ENCODE measurements at regions not wholly inside any gene's neighbourhood (a gene's known extent, or its start where the extent isn't known, plus 50 kb on each side); places are given as distances from the start of the nearest gene placed in this dataset.

DNA sequence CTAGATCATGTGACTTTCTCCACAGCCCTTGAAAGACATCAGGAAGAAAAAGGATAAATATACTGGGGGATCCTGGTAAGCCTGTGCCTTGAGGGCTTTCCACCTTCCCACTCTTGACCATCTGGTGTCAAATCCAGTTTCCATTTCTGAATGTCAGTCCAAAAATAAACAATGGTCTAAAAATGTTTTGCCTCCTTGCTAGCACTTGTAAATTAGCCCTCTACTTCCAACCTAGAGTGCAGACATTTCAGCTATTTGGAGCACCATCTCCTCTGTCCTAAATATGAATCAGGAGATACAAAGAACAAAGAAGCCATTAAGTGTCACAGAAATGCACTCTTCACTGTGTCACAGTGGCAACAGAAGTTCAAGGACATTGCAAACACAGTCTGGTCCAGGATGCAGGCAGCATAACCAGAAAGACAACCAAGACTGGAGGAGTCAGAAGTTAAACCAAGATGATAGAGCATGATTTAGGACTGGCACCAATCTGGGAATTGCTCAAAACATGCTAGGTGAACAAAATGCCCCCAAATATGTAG, 88.1 kb downstream of the CCDC34 start:
- FAIRE-seq (no peak), DNase-seq (ENCODE audit: insufficient read length, low spot score) (no peak)

GRCh38 chr11:27266125-27266524, 96.9 kb downstream of the CCDC34 start:
- no peak for FAIRE-seq
- TF ChIP-seq PAX5 (IDR thresholded peaks at IDR 0.05; ENCODE audit: insufficient read depth, low read length, severe bottlenecking) (no peak), TAF1 (IDR thresholded peaks at IDR 0.05; ENCODE audit: low read depth, low read length) (no peak), POLR2A (IDR thresholded peaks at IDR 0.05; ENCODE audit: low read depth, low read length) (no peak), POU2F2 (IDR thresholded peaks at IDR 0.05; ENCODE audit: low read depth, low read length) (no peak), POLR2AphosphoS5 (IDR thresholded peaks at IDR 0.05; ENCODE audit: low read depth, low read length) (no peak), SPI1 (IDR thresholded peaks at IDR 0.05; ENCODE audit: low read depth, low read length) (no peak)
- DNase-seq (ENCODE audit: insufficient read length, low spot score) = no peak

More for the DNA sequence above, 88.1 kb downstream of the CCDC34 start:
- no peak for TF ChIP-seq POLR2A (IDR thresholded peaks at IDR 0.05; ENCODE audit: low read depth, low read length)
- TF ChIP-seq PAX5 (IDR thresholded peaks at IDR 0.05; ENCODE audit: insufficient read depth, low read length, severe bottlenecking) = no peak
- TF ChIP-seq POU2F2 (IDR thresholded peaks at IDR 0.05; ENCODE audit: low read depth, low read length) = no peak
- no peak for TF ChIP-seq SPI1 (IDR thresholded peaks at IDR 0.05; ENCODE audit: low read depth, low read length)
- no peak for TF ChIP-seq TAF1 (IDR thresholded peaks at IDR 0.05; ENCODE audit: low read depth, low read length)
- TF ChIP-seq POLR2AphosphoS5 (IDR thresholded peaks at IDR 0.05; ENCODE audit: low read depth, low read length) = no peak

- TF ChIP-seq TAF1 (IDR thresholded peaks at IDR 0.05; ENCODE audit: low read depth, low read length) (no peak), POLR2AphosphoS5 (IDR thresholded peaks at IDR 0.05; ENCODE audit: low read depth, low read length) (no peak), POU2F2 (IDR thresholded peaks at IDR 0.05; ENCODE audit: low read depth, low read length) (no peak), SPI1 (IDR thresholded peaks at IDR 0.05; ENCODE audit: low read depth, low read length) (no peak), PAX5 (IDR thresholded peaks at IDR 0.05; ENCODE audit: insufficient read depth, low read length, severe bottlenecking) (no peak), POLR2A (IDR thresholded peaks at IDR 0.05; ENCODE audit: low read depth, low read length) (no peak)
- DNase-seq (ENCODE audit: insufficient read length, low spot score) (no peak), FAIRE-seq (no peak)
These were observed 99.0 kb downstream of the CCDC34 start for GRCh38 chr11:27263986-27264385.

GRCh38 chr11:27263046-27263445, 100.0 kb downstream of the CCDC34 start:
- no peak for FAIRE-seq

DNA sequence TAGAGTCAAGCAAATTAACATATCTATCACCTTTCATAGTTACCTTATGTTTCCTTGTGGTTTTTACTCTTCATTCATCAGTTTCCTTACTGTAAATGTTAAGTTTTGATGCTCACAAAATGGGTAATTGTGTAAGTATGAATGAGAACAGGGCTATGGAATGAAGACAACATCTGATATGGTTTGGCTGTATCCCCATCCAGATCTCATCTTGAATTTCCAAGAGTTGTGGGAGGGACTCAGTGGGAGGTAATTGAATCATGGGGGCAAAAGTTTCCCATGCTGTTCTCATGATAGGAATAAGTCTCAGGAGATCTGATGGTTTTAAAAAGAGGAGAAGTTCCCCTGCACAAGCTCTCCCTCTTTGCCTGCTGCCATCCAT, 107.6 kb downstream of the CCDC34 start:
- FAIRE-seq (no peak), DNase-seq (ENCODE audit: insufficient read length, low spot score) (no peak)
- TF ChIP-seq SPI1 (IDR thresholded peaks at IDR 0.05; ENCODE audit: low read depth, low read length) = no peak
- no peak for TF ChIP-seq TAF1 (IDR thresholded peaks at IDR 0.05; ENCODE audit: low read depth, low read length)
- no peak for TF ChIP-seq POU2F2 (IDR thresholded peaks at IDR 0.05; ENCODE audit: low read depth, low read length)
- no peak for TF ChIP-seq PAX5 (IDR thresholded peaks at IDR 0.05; ENCODE audit: insufficient read depth, low read length, severe bottlenecking)
- no peak for TF ChIP-seq POLR2AphosphoS5 (IDR thresholded peaks at IDR 0.05; ENCODE audit: low read depth, low read length)
- TF ChIP-seq POLR2A (IDR thresholded peaks at IDR 0.05; ENCODE audit: low read depth, low read length) = no peak

More at GRCh38 chr11:27263046-27263445, 100.0 kb downstream of the CCDC34 start:
- DNase-seq (ENCODE audit: insufficient read length, low spot score) = no peak
- no peak for TF ChIP-seq POLR2A (IDR thresholded peaks at IDR 0.05; ENCODE audit: low read depth, low read length)
- no peak for TF ChIP-seq POU2F2 (IDR thresholded peaks at IDR 0.05; ENCODE audit: low read depth, low read length)
- TF ChIP-seq TAF1 (IDR thresholded peaks at IDR 0.05; ENCODE audit: low read depth, low read length) = no peak
- TF ChIP-seq POLR2AphosphoS5 (IDR thresholded peaks at IDR 0.05; ENCODE audit: low read depth, low read length) = no peak
- TF ChIP-seq SPI1 (IDR thresholded peaks at IDR 0.05; ENCODE audit: low read depth, low read length) = no peak
- no peak for TF ChIP-seq PAX5 (IDR thresholded peaks at IDR 0.05; ENCODE audit: insufficient read depth, low read length, severe bottlenecking)

DNA sequence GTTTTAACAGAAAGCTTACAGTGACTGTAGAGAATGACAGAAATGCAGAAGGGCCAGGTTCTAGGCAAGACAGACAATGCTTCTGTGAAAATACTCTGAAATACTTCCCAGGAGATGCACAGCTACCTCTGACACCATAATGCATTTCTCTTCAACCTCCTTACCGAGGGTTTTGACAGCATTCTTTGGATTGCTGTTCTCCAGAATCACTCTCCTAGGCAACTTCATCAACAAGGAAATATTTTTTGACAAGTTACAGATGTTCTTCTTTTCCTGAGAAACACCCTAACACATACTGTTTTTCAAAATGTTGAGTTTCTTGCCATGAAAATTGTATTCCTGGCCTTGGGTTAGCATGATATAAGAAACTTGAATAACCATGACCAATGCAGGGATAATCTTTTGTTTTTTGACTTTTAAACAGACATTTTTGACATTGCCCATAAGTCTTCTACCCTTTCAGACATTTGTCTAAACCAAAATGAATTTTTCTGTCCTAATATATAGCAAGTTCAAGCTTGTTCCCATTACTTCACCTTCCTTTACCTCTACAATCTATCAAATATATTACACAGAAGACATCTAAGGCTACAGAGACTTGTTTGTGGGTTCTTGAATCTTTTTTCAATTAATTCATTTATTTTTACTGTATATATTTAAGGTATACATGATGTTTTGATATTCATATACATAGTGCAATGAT, 108.1 kb downstream of the CCDC34 start:
- TF ChIP-seq SPI1 (IDR thresholded peaks at IDR 0.05; ENCODE audit: low read depth, low read length) (no peak), POU2F2 (IDR thresholded peaks at IDR 0.05; ENCODE audit: low read depth, low read length) (no peak), TAF1 (IDR thresholded peaks at IDR 0.05; ENCODE audit: low read depth, low read length) (no peak), POLR2A (IDR thresholded peaks at IDR 0.05; ENCODE audit: low read depth, low read length) (no peak), POLR2AphosphoS5 (IDR thresholded peaks at IDR 0.05; ENCODE audit: low read depth, low read length) (no peak), PAX5 (IDR thresholded peaks at IDR 0.05; ENCODE audit: insufficient read depth, low read length, severe bottlenecking) (no peak)
- DNase-seq (ENCODE audit: insufficient read length, low spot score) (no peak), FAIRE-seq (no peak)

GRCh38 chr11:27253224-27253623, 109.8 kb downstream of the CCDC34 start:
- no peak for TF ChIP-seq SPI1 (IDR thresholded peaks at IDR 0.05; ENCODE audit: low read depth, low read length)
- TF ChIP-seq TAF1 (IDR thresholded peaks at IDR 0.05; ENCODE audit: low read depth, low read length) = no peak
- TF ChIP-seq POU2F2 (IDR thresholded peaks at IDR 0.05; ENCODE audit: low read depth, low read length) = no peak
- TF ChIP-seq POLR2AphosphoS5 (IDR thresholded peaks at IDR 0.05; ENCODE audit: low read depth, low read length) = no peak
- TF ChIP-seq PAX5 (IDR thresholded peaks at IDR 0.05; ENCODE audit: insufficient read depth, low read length, severe bottlenecking) = no peak
- TF ChIP-seq POLR2A (IDR thresholded peaks at IDR 0.05; ENCODE audit: low read depth, low read length) = no peak
- FAIRE-seq = no peak
- no peak for DNase-seq (ENCODE audit: insufficient read length, low spot score)

DNA sequence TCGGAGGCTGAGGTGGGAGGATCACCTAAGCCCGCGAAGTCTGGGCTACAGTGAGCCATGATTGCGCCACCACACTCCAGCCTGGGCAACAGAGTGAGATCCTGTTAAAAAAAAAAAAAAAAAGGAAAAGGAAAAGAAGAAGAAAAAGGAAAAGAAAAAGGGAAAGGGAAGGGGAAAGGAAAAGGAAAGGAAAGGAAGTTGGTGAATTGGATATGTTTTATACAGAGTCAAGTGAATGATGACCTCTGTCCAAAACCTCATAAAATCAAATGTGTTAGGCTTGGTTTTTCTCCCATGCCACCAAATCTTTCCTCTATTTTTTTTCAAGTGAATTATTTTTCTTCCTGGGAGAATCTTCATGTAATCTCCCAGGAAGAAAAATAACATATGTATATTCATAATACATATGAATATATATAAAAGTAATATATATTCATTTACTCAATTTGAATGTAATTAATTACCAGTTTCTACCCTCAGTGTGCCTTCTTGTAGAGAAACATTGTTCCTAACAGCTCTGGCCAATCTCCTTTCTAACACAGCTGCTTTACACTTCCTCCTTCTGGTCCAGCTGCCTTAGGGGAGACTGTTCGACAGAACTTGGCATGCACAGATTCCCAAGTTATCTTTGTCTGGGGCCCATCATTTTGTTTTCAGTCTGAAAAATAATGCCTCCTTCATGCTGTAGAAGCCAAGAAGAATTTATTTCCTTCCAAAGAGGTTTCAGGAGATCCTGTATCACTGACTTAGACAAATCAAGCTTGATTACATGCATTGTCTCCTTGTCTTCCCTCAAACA, 111.9 kb downstream of the CCDC34 start:
- no peak for DNase-seq (ENCODE audit: insufficient read length, low spot score)
- TF ChIP-seq SPI1 (IDR thresholded peaks at IDR 0.05; ENCODE audit: low read depth, low read length) (no peak; the same call in 1 of the 2 replicates), POLR2A (IDR thresholded peaks at IDR 0.05; ENCODE audit: low read depth, low read length) (no peak)
- FAIRE-seq = no peak

Data from GM12891 (cell line).